Type B pancreatic cell (in vitro differentiated cells): ENCODE measurements at regions not wholly inside any gene's neighbourhood (a gene's known extent, or its start where the extent isn't known, plus 50 kb on each side); places are given as distances from the start of the nearest gene placed in this dataset.

Experiments
- DNase-seq: peaks from one replicate; pipeline ENCODE4 v3.0.0; 2021; ENCODE audit warnings: mixed read lengths; ENCODE audit not compliant: unreplicated experiment; ENCODE audit errors: extremely low spot score
- H3K27ac Mint-ChIP-seq: 2 replicates; pipeline ENCODE4 v1.8.0; 2021; ENCODE audit warnings: mild to moderate bottlenecking, mixed read lengths
- H3K27me3 Mint-ChIP-seq: 2 replicates; pipeline ENCODE4 v1.8.0; 2021; ENCODE audit warnings: mixed read lengths
- H3K36me3 Mint-ChIP-seq: 2 replicates; pipeline ENCODE4 v1.8.0; 2021; ENCODE audit warnings: mixed read lengths
- H3K4me1 Mint-ChIP-seq: one replicate; pipeline ENCODE4 v1.8.0; 2021; ENCODE audit warnings: mixed read lengths; ENCODE audit not compliant: unreplicated experiment
- H3K4me3 Mint-ChIP-seq: 2 replicates; pipeline ENCODE4 v1.8.0; 2021; ENCODE audit warnings: mild to moderate bottlenecking, mixed read lengths
- H3K9me3 Mint-ChIP-seq: 2 replicates; pipeline ENCODE4 v1.8.0; 2021; ENCODE audit warnings: mixed read lengths
- CTCF ChIP-seq: fragments of 200-600 bp; sonication (generic); conservative IDR thresholded peaks from 2 replicates; pipeline ENCODE4 v1.5.0; 2021; ENCODE audit warnings: antibody characterized with exemption, mild to moderate bottlenecking

GRCh38 chr7:112603673-112604072 is 122.9 kb downstream of the LSMEM1 start:
- Mint-ChIP-seq H3K36me3 (no peaks in the 10 kb centered on the region), H3K4me1 (no peaks in the 10 kb centered on the region), H3K27me3 (no peaks in the 10 kb centered on the region), H3K27ac (no peak overlapping the region), H3K4me3 (no peak overlapping the region), H3K9me3 (no peaks in the 10 kb centered on the region)
- TF ChIP-seq CTCF: no peak
- DNase-seq: no peak

GRCh38 chr7:112610636-112611035 is 129.8 kb downstream of the LSMEM1 start:
- no peaks in the 10 kb centered on the region for H3K4me1 Mint-ChIP-seq
- no peak for DNase-seq
- no peaks in the 10 kb centered on the region for H3K9me3 Mint-ChIP-seq
- TF ChIP-seq CTCF: no peak
- no peak overlapping the region for H3K4me3 Mint-ChIP-seq
- H3K36me3 Mint-ChIP-seq: no peaks in the 10 kb centered on the region
- no peak overlapping the region for H3K27ac Mint-ChIP-seq
- H3K27me3 Mint-ChIP-seq: no peaks in the 10 kb centered on the region

- no peak for TF ChIP-seq CTCF
- Mint-ChIP-seq H3K9me3 (peaks cover 4% of the 10 kb centered on the region), H3K27ac (no peak overlapping the region), H3K4me3 (no peak overlapping the region), H3K4me1 (peaks cover 3% of the 10 kb centered on the region), H3K27me3 (peaks cover 4% of the 10 kb centered on the region), H3K36me3 (no peaks in the 10 kb centered on the region)
- no peak for DNase-seq
These were observed 134.9 kb downstream of the LSMEM1 start for GRCh38 chr7:112615701-112616100.

- Mint-ChIP-seq H3K9me3 (peaks cover 4% of the 10 kb centered on the region), H3K27me3 (peaks cover 4% of the 10 kb centered on the region), H3K27ac (no peak overlapping the region), H3K4me3 (no peak overlapping the region), H3K4me1 (peaks cover 3% of the 10 kb centered on the region), H3K36me3 (no peaks in the 10 kb centered on the region)
- TF ChIP-seq CTCF: no peak
- no peak for DNase-seq
These were observed 135.5 kb downstream of the LSMEM1 start for GRCh38 chr7:112616295-112616694.

DNA sequence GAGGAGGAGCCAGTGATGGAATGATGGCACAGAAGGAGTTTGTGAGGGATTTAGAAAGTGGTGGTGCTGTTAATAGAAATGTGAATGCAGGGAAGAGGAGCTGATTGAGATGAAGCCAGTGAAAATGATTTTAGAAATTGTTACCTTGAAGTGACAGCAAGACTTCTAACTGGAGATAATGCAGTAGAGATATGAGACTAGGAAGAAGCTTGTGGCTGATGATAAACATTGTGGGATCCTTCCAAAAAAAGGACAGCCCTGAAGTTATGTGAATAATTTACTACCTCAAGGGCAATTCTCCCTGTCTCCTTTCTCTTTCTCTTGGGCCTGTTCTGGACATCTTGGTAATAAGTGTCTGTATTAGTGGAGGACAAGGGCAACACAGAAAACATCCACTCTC is 138.6 kb downstream of the LSMEM1 start:
- no peak for TF ChIP-seq CTCF
- Mint-ChIP-seq H3K4me1 (peaks cover 3% of the 10 kb centered on the region), H3K9me3 (peaks cover 4% of the 10 kb centered on the region), H3K4me3 (no peak overlapping the region), H3K27ac (no peak overlapping the region), H3K27me3 (peaks cover 4% of the 10 kb centered on the region), H3K36me3 (no peaks in the 10 kb centered on the region)
- DNase-seq: no peak

DNA sequence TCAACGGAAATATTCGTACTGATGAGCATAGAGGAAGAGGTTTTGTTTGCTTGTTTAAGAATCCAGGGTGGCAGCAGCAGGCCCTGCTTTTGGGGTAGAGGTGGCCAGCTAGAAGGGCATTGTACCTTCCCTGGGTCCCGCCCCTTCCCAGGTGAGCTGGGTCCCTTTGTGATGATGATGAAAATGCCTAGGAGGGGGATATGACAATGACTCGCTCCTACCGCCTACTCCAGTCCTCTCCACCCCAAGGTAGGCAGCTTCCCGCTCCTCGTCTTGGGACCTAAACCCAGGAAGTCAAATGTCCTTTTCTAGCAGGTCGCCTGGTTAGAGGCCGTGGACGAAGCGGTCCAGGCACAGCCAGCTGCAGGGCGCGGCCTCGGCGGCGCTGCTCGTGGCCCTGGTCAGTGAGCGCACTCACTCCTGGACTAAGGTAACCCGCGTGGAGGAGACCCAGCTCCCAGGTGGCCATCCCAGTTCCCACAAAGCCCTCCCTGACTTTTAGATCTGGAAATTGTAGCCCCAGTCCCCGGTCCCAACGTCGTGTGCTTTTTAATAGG is 141.4 kb downstream of the LSMEM1 start:
- TF ChIP-seq CTCF: no peak
- no peak overlapping the region for H3K4me3 Mint-ChIP-seq
- H3K4me1 Mint-ChIP-seq: no peaks in the 10 kb centered on the region
- DNase-seq: no peak
- H3K27ac Mint-ChIP-seq: no peak overlapping the region
- no peaks in the 10 kb centered on the region for H3K9me3 Mint-ChIP-seq
- no peaks in the 10 kb centered on the region for H3K36me3 Mint-ChIP-seq
- H3K27me3 Mint-ChIP-seq: peaks cover 4% of the 10 kb centered on the region
